Heart left ventricle (tissue), 16 donors: ENCODE measurements at regions not wholly inside any gene's neighbourhood (a gene's known extent, or its start where the extent isn't known, plus 50 kb on each side); places are given as distances from the start of the nearest gene placed in this dataset.

Experiments
- ATAC-seq, 4 donors: fragments of 200-7000 bp; cut with Tn5 transposase; one replicate each; pipeline ENCODE4 v1.9.1; 2020 to 2022; ENCODE audit warnings: moderate library complexity in 4 of 4, mild to moderate bottlenecking in 3 of 4, moderate number of reproducible peaks in 1 of 4
- DNase-seq, 5 donors: peaks; one replicate each; pipeline ENCODE4 v3.0.0-alpha.2; 2020
- H3K27ac ChIP-seq, 12 donors: fragments of 200-600 bp; sonication (generic) in 4 of 12; one replicate each; pipeline versions ENCODE4 v1.5.0 to v1.8.0; 2016 to 2022; ENCODE audit warnings: mild to moderate bottlenecking in 2 of 12
- H3K27me3 ChIP-seq, 9 donors: fragments of 200-600 bp; sonication (generic) in 2 of 9; one replicate each; pipeline versions ENCODE4 v1.5.1 to v1.8.0; 2016 to 2022; ENCODE audit warnings: mild to moderate bottlenecking in 3 of 9
- H3K36me3 ChIP-seq, 9 donors: fragments of 200-600 bp; sonication (generic) in 2 of 9; one replicate each; pipeline versions ENCODE4 v1.5.0 to v1.8.0; 2018 to 2022; ENCODE audit warnings: mild to moderate bottlenecking in 2 of 9
- H3K4me1 ChIP-seq, 12 donors: fragments of 200-600 bp; sonication (generic) in 4 of 12; one replicate each; pipeline versions ENCODE4 v1.5.0 to v1.8.0; 2016 to 2022; ENCODE audit warnings: mild to moderate bottlenecking in 3 of 12
- H3K4me3 ChIP-seq, 12 donors: fragments of 200-600 bp; sonication (generic) in 4 of 12; one replicate each; pipeline versions ENCODE4 v1.5.0 to v1.8.0; 2017 to 2022; ENCODE audit warnings: mild to moderate bottlenecking in 9 of 12, moderate library complexity in 4 of 12
- H3K9me3 ChIP-seq, 12 donors: fragments of 200-600 bp; sonication (generic) in 4 of 12; one replicate each; pipeline versions ENCODE4 v1.5.0 to v1.8.0; 2016 to 2022; ENCODE audit warnings: mild to moderate bottlenecking in 1 of 12
- CTCF ChIP-seq, 12 donors: fragments of 200-600 bp; sonication (generic) in 4 of 12; IDR thresholded peaks; one replicate each; pipeline versions ENCODE4 v1.5.0 to v1.8.0; 2018 to 2022; ENCODE audit warnings: antibody characterized with exemption in 12 of 12, mild to moderate bottlenecking in 5 of 12
- POLR2A ChIP-seq, 2 donors: fragments of 450-650 bp; IDR thresholded peaks; one replicate each; pipeline ENCODE4 v1.6.1; 2017; ENCODE audit warnings: antibody characterized with exemption in 2 of 2, mild to moderate bottlenecking in 2 of 2, moderate library complexity in 2 of 2
- WGBS, 4 donors: extraction: QIAGEN DNeasy Blood & Tissue Kit in 2 of 4; methylation state at CpG; one replicate each; pipeline versions ENCODE4 v1.1.5 to v1.1.7; 2013 to 2018; 5-methylcytosine and 5-hydroxymethylcytosine counted together
- intact Hi-C, 10 donors: fragments of 100-400 bp; cut with DNase I; formaldehyde crosslinking; loops; one replicate each; pipeline versions ENCODE4 v1.11.1 to v1.14.2; 2022
- donor health status: ischemic (EF 13 %, LVEDD 7.1; RV severe dilation, severe dysfunction).
- donor health status: healthy with polysubstance abuse.
- donor health status: DM: no; HTN: yes; CAD: no.
- donor health status: DM: no; HTN: no; CAD: no.
- donor health status: ischemic (EF 25% LVEDD 6.9; RV normal size, moderate dysfunction).
- donor health status: ischemic (EF 25% LVEDD 5.7; RV mildly dilated, moderate dysfunction).
- donor health status: healthy.
- donor health status: DM: yes; HTN: yes; CAD: no.
- donor health status: ischemic (EF 35%, LVEDD 5.7; RV mildly dilated, moderate dysfunction).
- donor health status: nonischemic (EF 11% LVEDD 7.7; RV severe dilation, severe dysfunction).
- donor health status: DM: yes; HTN: yes; CAD: no.
- donor health status: PGD.
- donor health status: ischemic (EF 29% LVEDD 5.4; RV normal size, mild dysfunction).
- donor health status: nonischemic (EF 23%, LVEDD 6.1; RV moderate dilation, normal function).

- ATAC-seq, result peak in 2 of 4 donors; percentile 50 to 71
These were observed 559.0 kb upstream of the RGMB start for GRCh38 chr5:98214240-98215051.

GRCh38 chr5:98217138-98217537, 556.3 kb upstream of the RGMB start:
- Histone ChIP-seq H3K4me1 (peaks cover 0 to 6% (median 0%) of the 10 kb centered on the region in 12 donors), H3K36me3 (no peaks in the 10 kb centered on the region), H3K27ac (no peak overlapping the region), H3K9me3 (no peaks in the 10 kb centered on the region), H3K4me3 (no peak overlapping the region), H3K27me3 (no peaks in the 10 kb centered on the region)
- intact Hi-C loops, result no loop called here
- WGBS, 4 donors, result 71 to 94% (median 76%) methylated on average over 1 of the region's 1 CpG
- no peak for ATAC-seq
- TF ChIP-seq CTCF (IDR thresholded peaks at IDR 0.05) (no peak), POLR2A (IDR thresholded peaks at IDR 0.05) (no peak)
- no peak for DNase-seq

More at GRCh38 chr5:98214240-98215051, 559.0 kb upstream of the RGMB start:
- peak overlapping the region in 1 of 12 donors; percentile 35 for H3K27ac ChIP-seq
- peaks cover 0 to 6% (median 0%) of the 10 kb centered on the region in 12 donors for H3K4me1 ChIP-seq
- no peaks in the 10 kb centered on the region for H3K36me3 ChIP-seq
- TF ChIP-seq POLR2A (IDR thresholded peaks at IDR 0.05) (no peak), CTCF (IDR thresholded peaks at IDR 0.05) (no peak)
- DNase-seq, result peak; percentile 12 to 54 (median 33)
- H3K27me3 ChIP-seq, result no peaks in the 10 kb centered on the region
- no peaks in the 10 kb centered on the region for H3K9me3 ChIP-seq
- H3K4me3 ChIP-seq, result no peak overlapping the region
- intact Hi-C loops, result no loop called here
- 60 to 73% (median 62%) methylated on average over 7 of the region's 7 CpGs for WGBS, 4 donors

DNA sequence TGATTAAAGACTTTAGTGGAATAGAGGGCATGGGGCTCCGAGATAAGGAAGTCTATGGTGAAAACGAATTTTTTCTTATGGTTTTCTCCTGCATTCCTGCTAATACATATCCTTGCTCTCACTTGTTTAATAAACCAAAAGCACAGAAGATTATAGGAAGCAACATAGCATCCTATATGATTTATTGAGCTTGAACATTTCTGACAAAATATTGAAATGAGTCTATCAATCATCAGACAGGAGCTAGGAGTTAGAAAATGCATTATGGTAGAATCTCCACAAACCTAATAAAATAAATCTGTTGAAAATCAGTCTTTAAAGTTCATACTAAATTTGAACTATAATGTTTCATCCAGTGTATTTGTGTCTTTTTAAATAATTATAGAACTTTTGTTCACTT, 554.6 kb upstream of the RGMB start:
- no peaks in the 10 kb centered on the region for H3K27me3 ChIP-seq
- DNase-seq (no peak), ATAC-seq (no peak)
- TF ChIP-seq POLR2A (IDR thresholded peaks at IDR 0.05) (no peak), CTCF (IDR thresholded peaks at IDR 0.05) (no peak)
- intact Hi-C loops, result no loop called here
- 54 to 64% (median 61%) methylated on average over 2 of the region's 2 CpGs for WGBS, 4 donors
- peaks cover 0 to 4% (median 0%) of the 10 kb centered on the region in 12 donors for H3K4me1 ChIP-seq
- H3K27ac ChIP-seq, result no peak overlapping the region
- H3K9me3 ChIP-seq, result peaks cover 0 to 5% (median 0%) of the 10 kb centered on the region in 12 donors
- no peaks in the 10 kb centered on the region for H3K36me3 ChIP-seq
- no peak overlapping the region for H3K4me3 ChIP-seq

DNA sequence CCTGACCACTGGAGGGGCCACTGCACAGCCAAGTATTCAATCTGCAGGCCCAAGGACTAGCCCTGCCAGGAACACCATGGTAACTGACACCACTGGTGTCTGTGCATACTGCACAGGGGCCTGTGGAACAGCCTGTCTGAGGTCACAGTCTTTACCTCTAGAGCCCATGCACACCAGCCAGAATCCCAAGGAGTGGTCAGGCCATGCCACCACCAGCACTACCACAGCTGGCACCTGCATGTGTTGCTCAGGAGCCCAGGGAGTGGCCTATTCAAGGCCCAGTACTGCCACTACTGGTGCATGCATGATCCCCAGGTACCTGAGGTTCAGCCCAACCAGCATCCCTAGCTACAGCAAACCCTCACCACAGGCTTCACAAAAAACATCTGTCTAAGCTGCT, 546.0 kb upstream of the RGMB start:
- DNase-seq, result no peak
- Histone ChIP-seq H3K27me3 (no peaks in the 10 kb centered on the region), H3K4me3 (no peak overlapping the region), H3K27ac (no peak overlapping the region), H3K4me1 (no peaks in the 10 kb centered on the region), H3K36me3 (no peaks in the 10 kb centered on the region), H3K9me3 (peaks cover 0 to 43% (median 27%) of the 10 kb centered on the region in 12 donors)
- no peak for ATAC-seq
- TF ChIP-seq CTCF (IDR thresholded peaks at IDR 0.05), result no peak
- TF ChIP-seq POLR2A (IDR thresholded peaks at IDR 0.05), result no peak
- intact Hi-C loops, result no loop called here
